Activated CD8-positive, alpha-beta memory T cell treated with anti-CD3 and anti-CD28 coated beads, Interleukin-2, amount 10 ng/mL, durations not matched to agents 7 days and 5 days (primary cell): ENCODE measurements at regions not wholly inside any gene's neighbourhood (a gene's known extent, or its start where the extent isn't known, plus 50 kb on each side); places are given as distances from the start of the nearest gene placed in this dataset.

Source experiments
- ATAC-seq: fragments of 150-1000 bp; cut with Tn5 transposase; one replicate; pipeline ENCODE4 v1.10.0; 2021; ENCODE audit warnings: moderate library complexity
- CTCF ChIA-PET: fragments of 350-600 bp; sonication (Branson Sonifier 250); formaldehyde crosslinking; loops from one replicate; lab custom pipeline; 2021; ENCODE audit warnings: antibody characterized with exemption; lab: Charles Lee
- DNase-seq: peaks from one replicate; pipeline ENCODE4 v3.0.0-alpha.2; 2020
- H3K27ac Mint-ChIP-seq: one replicate; pipeline ENCODE4 v1.8.0; 2021; ENCODE audit warnings: mild to moderate bottlenecking, mixed read lengths
- H3K27me3 Mint-ChIP-seq: one replicate; pipeline ENCODE4 v1.8.0; 2021; ENCODE audit warnings: mixed read lengths
- H3K36me3 Mint-ChIP-seq: one replicate; pipeline ENCODE4 v1.8.0; 2021; ENCODE audit warnings: mild to moderate bottlenecking, mixed read lengths
- H3K4me1 Mint-ChIP-seq: one replicate; pipeline ENCODE4 v1.8.0; 2021; ENCODE audit warnings: mixed read lengths
- H3K4me3 Mint-ChIP-seq: one replicate; pipeline ENCODE4 v1.8.0; 2021; ENCODE audit warnings: mild to moderate bottlenecking, moderate library complexity, mixed read lengths
- H3K9me3 Mint-ChIP-seq: one replicate; pipeline ENCODE4 v1.8.0; 2022; ENCODE audit warnings: low read depth, mixed read lengths

GRCh38 chr2:42848726-42849290 is 56.4 kb upstream of the HAAO start:
- Mint-ChIP-seq H3K9me3 (no peaks in the 10 kb centered on the region), H3K36me3 (no peaks in the 10 kb centered on the region), H3K27me3 (peaks cover 3% of the 10 kb centered on the region), H3K27ac (no peak overlapping the region), H3K4me3 (no peak overlapping the region), H3K4me1 (no peaks in the 10 kb centered on the region)
- ATAC-seq = no peak
- CTCF ChIA-PET = interaction anchor here (1.4 to 2.8 kb wide), 3 partner anchors 11 to 21 kb away, joined by 3 to 13 read pairs (median 6); no protein-coding TSS in a partner anchor
- no peak for DNase-seq

DNA sequence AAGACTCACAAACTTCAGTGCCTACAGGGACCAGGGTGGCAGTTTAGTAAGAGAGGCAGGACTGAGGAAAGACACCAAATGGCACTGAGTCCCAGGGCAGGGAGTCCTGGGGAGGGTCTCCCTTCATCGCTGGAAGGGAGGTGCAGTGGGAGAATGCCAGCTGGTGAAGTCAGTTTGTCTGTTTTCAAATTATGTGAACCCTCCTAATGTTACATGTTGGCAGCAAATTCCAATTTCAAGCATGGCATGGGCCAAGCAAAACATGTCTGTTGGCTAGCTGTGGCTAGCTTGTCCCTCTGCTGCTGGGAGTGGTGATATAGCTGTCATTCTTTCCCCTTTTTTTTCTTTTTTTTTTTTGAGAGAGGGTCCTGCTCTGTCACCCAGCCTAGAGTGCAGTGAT is 55.9 kb upstream of the HAAO start:
- H3K27ac Mint-ChIP-seq = no peak overlapping the region
- H3K4me1 Mint-ChIP-seq = no peaks in the 10 kb centered on the region
- no peaks in the 10 kb centered on the region for H3K9me3 Mint-ChIP-seq
- CTCF ChIA-PET = interaction anchor here (1.4 to 2.8 kb wide), 2 partner anchors 12 to 16 kb away, joined by 3 to 13 read pairs; no protein-coding TSS in a partner anchor
- DNase-seq (no peak), ATAC-seq (no peak)
- no peaks in the 10 kb centered on the region for H3K36me3 Mint-ChIP-seq
- H3K4me3 Mint-ChIP-seq = no peak overlapping the region
- H3K27me3 Mint-ChIP-seq = peaks cover 5% of the 10 kb centered on the region

DNA sequence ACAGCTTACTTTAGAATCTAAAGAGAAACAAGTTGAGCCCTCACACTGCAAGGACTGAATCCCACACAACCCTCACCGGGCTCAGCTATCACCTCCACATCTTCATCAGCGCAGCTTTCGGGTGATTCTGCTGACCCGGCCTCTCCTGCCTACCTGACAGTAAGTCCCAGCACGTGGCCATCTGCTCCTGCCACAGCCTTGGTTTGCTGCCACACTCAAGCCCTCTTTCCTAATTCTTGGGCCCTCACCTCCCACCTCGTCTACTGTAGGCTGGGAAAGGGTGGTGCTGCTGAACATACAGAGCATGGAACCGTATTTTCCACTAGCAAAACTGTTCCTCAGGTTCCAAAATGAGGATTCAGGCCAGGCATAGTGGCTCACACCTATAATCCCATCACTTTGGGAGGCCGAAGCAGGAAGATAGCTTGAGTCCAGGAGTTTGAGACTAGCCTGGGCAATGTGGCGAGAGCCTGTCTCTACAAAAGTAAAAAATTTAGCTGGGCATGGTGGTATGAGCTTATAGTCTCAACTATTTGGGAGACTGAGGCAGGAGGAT is 55.3 kb upstream of the HAAO start:
- Mint-ChIP-seq H3K4me1 (peaks cover 2% of the 10 kb centered on the region), H3K36me3 (no peaks in the 10 kb centered on the region), H3K9me3 (no peaks in the 10 kb centered on the region), H3K27ac (no peak overlapping the region), H3K4me3 (no peak overlapping the region), H3K27me3 (peaks cover 5% of the 10 kb centered on the region)
- ATAC-seq = no peak
- CTCF ChIA-PET = interaction anchor here (1.4 to 2.8 kb wide), 2 partner anchors 12 to 16 kb away, joined by 3 to 13 read pairs; no protein-coding TSS in a partner anchor
- no peak for DNase-seq

DNA sequence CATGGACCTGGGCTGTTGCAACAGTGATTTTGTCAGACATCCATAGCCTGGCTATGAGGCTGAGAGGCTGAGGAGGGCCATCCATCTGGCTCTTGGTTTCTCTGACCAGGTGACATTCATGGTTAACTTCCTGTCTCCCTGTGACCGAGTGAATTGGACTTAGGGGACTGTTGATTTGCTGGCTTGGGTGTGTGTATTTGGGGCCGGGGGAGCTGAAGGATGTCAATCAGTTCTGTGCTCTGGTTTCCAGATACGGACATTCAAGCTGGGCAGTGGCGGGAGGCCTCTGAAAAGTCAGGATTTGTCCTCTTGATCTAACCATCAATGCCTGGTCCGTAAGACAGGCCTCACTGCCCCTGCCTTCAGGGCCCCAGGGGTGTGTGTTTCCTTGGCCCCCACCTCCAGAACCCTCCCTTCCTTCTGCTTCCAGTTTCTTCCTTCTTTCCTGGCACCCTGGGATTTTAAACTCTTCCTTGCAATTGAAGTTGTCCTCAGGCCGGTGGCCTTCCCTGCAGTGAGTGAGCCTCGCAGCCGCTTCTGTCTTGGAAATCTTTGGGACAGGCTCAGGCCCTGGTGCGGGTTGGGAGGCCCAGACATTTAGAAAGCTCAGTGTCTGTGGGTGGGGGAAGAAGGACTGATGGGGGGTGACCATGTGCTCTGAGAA is 54.7 kb upstream of the HAAO start:
- ATAC-seq (no peak), DNase-seq (no peak)
- Mint-ChIP-seq H3K36me3 (no peaks in the 10 kb centered on the region), H3K4me3 (no peak overlapping the region), H3K27me3 (peaks cover 5% of the 10 kb centered on the region), H3K9me3 (no peaks in the 10 kb centered on the region), H3K4me1 (peaks cover 2% of the 10 kb centered on the region), H3K27ac (no peak overlapping the region)
- CTCF ChIA-PET = interaction anchor here (1.4 kb wide), 1 partner anchor 15 kb away, joined by 3 read pairs; no protein-coding TSS in a partner anchor

- CTCF ChIA-PET = no interaction called here
- Mint-ChIP-seq H3K4me1 (peaks cover 2% of the 10 kb centered on the region), H3K27me3 (peaks cover 5% of the 10 kb centered on the region), H3K9me3 (no peaks in the 10 kb centered on the region), H3K4me3 (no peak overlapping the region), H3K27ac (no peak overlapping the region), H3K36me3 (no peaks in the 10 kb centered on the region)
- ATAC-seq = no peak
- no peak for DNase-seq
These were observed 53.6 kb upstream of the HAAO start for GRCh38 chr2:42846026-42846425.

GRCh38 chr2:42844901-42845821 is 52.8 kb upstream of the HAAO start:
- Mint-ChIP-seq H3K4me3 (no peak overlapping the region), H3K36me3 (no peaks in the 10 kb centered on the region), H3K9me3 (no peaks in the 10 kb centered on the region), H3K27me3 (peaks cover 5% of the 10 kb centered on the region), H3K27ac (no peak overlapping the region), H3K4me1 (peaks cover 2% of the 10 kb centered on the region)
- CTCF ChIA-PET = interaction anchor here (0.6 kb wide), 1 partner anchor 781 kb away, joined by 3 read pairs; no protein-coding TSS in a partner anchor
- no peak for DNase-seq
- no peak for ATAC-seq

GRCh38 chr2:42844366-42844765 is 52.0 kb upstream of the HAAO start:
- Mint-ChIP-seq H3K9me3 (no peaks in the 10 kb centered on the region), H3K4me3 (no peak overlapping the region), H3K27me3 (peaks cover 5% of the 10 kb centered on the region), H3K27ac (no peak overlapping the region), H3K4me1 (peaks cover 2% of the 10 kb centered on the region), H3K36me3 (no peaks in the 10 kb centered on the region)
- CTCF ChIA-PET = no interaction called here
- no peak for ATAC-seq
- no peak for DNase-seq

GRCh38 chr2:42843611-42844010 is 51.2 kb upstream of the HAAO start:
- H3K27me3 Mint-ChIP-seq = peaks cover 5% of the 10 kb centered on the region
- no peak overlapping the region for H3K4me3 Mint-ChIP-seq
- ATAC-seq (no peak), DNase-seq (no peak)
- H3K9me3 Mint-ChIP-seq = no peaks in the 10 kb centered on the region
- CTCF ChIA-PET = no interaction called here
- no peak overlapping the region for H3K27ac Mint-ChIP-seq
- no peaks in the 10 kb centered on the region for H3K36me3 Mint-ChIP-seq
- peaks cover 2% of the 10 kb centered on the region for H3K4me1 Mint-ChIP-seq

GRCh38 chr2:42843131-42843530 is 50.7 kb upstream of the HAAO start:
- Mint-ChIP-seq H3K27ac (no peak overlapping the region), H3K36me3 (no peaks in the 10 kb centered on the region), H3K9me3 (no peaks in the 10 kb centered on the region), H3K27me3 (peaks cover 5% of the 10 kb centered on the region), H3K4me1 (peaks cover 2% of the 10 kb centered on the region), H3K4me3 (no peak overlapping the region)
- DNase-seq (no peak), ATAC-seq (no peak)
- CTCF ChIA-PET = no interaction called here

DNA sequence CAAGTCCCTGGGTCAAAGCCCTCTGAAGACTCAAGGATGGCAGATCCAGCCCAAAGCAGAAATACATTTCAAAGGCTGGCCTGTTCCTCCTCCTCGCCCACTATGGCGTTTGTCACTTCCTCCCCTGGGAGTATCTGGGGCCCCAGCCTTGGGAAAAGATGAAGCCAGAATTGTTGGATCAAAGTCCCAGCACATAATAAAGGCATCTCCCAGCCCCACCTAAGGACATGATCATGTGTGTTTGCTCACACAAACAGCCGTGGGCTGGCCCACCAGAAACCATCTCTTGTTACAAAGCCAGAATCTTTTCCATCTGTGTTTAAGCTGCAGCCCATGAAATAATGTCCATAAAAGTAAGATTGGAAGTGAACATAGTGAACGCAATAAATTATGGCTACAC is 50.1 kb upstream of the HAAO start:
- ATAC-seq = no peak

More for the DNA sequence above, 50.1 kb upstream of the HAAO start:
- Mint-ChIP-seq H3K9me3 (no peaks in the 10 kb centered on the region), H3K27me3 (peaks cover 5% of the 10 kb centered on the region), H3K36me3 (no peaks in the 10 kb centered on the region), H3K4me1 (peaks cover 2% of the 10 kb centered on the region), H3K4me3 (no peak overlapping the region), H3K27ac (no peak overlapping the region)
- CTCF ChIA-PET = interaction anchor here (2.1 kb wide), 1 partner anchor 84 kb away, joined by 4 read pairs; no protein-coding TSS in a partner anchor
- DNase-seq = no peak
